ENCODE measurements at regions not wholly inside any gene's neighbourhood (a gene's known extent, or its start where the extent isn't known, plus 50 kb on each side); places are given as distances from the start of the nearest gene placed in this dataset.
"Not testable (repeated sequence)": the region's sequence is repeated elsewhere in the genome, so short reads cannot be mapped to it uniquely, and the experiment has no call there.

- peak; percentile 38 for DNase-seq
These were observed 266.1 kb upstream of the HDAC4 start for GRCh38 chr2:239666855-239667376.

DNA sequence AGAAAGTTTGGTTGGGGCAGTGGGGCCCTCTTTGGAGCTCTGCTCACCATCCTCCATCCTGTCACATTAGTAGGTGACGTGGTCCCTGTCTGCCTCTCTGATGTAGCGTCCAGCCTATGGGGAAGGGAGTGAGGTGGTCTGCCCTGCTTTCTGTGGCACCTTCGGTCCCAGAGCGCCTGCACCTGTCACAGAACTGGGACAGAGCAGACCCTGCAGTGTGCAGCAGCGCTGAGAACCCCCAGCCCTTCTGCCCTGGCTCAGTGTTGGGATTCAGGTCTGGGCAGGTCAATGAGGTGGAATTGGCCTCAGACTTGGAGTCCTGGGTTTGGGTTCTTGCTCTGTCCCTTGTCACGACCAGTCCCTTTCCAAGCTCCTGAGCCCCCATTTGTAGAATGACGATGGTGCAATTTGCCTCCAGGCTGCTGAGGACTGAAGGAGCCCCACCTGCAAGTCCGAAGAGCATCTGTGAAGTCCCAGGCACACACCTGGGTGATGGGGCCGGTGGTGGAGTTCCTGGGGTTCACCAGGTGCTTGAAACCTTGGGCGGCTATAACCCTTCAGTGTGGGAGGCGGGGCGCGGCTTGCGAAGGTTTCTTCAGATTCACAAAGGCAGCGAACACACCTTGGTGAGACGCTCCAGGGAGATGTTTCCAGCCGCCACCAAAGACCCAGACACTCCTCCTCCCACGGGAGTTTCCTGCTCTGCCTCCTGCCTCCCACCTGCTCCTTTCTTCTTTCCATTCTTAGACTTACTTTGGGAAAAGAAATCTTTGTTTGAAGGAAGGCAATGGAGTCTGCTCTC is 265.4 kb upstream of the HDAC4 start:
- no peak for DNase-seq

DNA sequence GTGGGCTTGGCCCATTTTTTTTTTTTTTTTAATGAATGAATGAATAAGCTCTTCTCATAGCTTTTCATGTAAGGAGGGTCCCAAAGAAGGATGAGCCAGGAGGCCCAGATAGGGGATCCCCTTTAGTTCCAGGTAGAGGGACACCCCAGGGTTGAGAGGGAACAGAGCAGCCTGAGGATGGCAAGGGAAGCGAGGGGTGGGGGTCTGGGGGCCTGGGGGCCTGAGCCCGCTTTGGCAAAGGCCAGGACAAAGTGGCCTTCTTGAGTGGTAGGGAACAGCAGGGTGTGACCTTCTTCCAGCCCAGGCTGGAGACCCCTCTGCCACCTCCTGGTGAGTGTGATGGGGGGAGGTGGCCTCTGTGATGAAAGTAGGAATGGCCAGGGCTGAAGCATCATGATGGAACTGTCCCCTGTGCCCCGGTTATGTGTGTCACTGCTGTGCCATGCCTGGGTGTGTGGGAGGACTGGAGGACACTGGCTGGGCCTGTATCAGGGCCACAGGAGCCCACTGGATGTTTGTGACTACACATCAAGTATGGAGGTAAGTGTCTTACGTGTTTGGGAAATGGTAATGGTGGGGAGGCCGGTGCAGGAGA is 263.5 kb upstream of the HDAC4 start:
- no peak for DNase-seq

DNA sequence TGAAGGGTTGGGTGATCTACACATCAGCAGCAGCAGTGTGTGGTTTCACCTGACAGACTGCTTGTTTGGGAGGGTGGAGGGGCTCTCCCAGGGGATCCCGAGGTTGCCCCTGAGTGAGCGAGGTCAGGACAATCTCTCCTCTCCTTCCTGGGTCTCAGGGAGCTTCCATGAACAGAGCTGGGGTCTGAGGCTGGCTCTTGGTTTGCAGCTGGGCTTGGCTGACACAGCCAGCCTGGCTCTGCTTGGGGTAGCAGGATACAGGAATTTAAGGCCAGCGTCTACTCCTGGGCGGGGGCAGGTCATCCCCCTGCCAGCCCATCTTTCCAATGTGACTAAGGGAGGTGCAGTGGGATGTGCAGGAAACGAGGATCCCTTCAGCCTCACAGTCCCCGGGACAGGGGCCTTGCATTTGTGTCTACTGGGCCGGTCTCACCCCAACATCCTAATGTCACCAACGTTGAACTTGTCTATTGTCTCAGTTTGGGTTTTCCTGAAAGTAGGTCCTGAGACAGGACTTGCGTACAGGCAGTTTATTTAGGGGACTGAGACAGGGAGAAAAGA is 262.6 kb upstream of the HDAC4 start:
- DNase-seq, result no peak

GRCh38 chr2:239662413-239663120 is 261.7 kb upstream of the HDAC4 start:
- DNase-seq, result no peak

DNA sequence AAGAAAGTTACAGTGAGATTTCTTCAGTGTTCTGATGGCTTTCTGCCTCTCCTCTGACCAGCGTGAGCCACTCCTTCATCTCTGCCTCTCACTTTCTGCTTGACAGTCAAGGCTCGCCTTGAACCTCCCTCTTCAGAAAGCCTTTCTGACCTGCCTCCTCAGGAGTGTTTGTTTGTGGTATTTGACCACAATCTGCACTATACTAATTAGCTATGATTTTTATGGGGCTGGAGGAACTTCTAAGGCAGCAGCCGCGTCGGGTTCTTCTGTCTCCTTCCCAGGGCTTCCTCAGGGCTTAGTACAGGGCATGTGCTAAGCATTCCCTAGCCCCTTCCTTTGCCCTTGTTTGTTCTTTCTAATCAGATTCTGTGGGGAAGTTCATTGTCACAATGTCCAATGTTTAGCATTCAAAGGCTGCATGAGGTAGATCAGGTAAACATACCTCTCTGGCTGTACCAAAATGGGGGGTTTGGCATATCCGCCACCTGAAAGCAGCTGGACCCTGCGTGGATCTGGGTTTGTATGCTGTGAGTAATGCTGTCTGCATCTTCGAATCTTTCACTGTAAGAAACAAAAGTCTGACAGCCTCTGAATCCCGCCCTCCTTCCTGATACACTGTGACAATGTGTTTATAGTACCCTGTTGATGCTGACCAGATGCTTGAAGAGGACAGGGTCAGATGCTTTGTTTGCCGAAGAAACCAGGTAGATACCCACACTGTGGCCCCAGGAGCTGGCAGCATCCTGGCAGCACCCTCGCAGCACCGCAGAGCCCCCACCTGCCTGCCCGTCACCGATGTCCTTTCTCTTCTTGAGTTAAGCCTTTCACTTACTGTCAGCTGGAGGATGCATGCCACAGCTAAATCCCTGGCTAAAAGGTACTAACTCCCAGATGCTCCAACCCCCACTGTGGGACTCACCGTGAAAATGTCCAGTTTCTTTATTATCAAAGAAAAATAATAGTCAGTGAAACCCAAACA is 260.8 kb upstream of the HDAC4 start:
- no peak for DNase-seq

DNA sequence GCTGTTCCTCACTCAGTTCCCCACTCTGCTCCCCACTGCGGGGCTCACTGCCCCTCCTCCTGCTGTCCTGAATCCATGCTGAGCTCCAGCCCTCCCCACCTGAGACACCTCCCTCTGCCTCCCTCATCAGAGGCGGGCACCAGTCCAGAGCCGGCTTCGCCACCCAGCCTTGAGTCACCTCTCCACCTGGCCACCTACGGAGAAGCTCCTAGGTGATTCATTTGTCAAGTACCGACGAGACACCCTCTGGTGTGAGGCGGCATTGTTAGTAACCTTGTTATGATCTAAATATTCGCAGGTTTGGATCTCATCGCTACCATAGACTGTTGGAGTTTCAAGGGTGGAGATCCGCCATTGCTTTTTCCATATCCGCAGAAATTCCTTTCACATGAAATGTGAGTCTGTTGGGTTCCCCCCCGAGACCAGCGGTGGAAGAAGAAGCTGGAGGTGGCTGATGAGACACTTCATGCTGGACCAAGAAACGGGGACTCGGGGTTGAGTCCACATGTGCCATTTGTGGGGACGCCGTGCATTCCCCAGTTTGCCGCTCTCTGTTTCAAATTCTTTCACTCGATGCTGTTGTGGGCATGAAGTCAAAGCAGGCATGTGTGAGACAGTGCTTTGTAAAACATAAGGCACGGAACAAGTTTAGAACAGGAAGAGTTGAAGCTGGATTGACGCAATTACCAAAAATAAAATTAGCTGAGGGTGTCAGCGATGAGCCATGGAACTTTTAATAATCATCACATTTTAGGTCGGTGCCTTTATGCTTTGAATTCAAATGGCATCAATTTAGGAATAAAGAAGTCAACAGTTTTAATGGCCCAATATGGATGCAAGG is 259.8 kb upstream of the HDAC4 start:
- no peak for DNase-seq

DNA sequence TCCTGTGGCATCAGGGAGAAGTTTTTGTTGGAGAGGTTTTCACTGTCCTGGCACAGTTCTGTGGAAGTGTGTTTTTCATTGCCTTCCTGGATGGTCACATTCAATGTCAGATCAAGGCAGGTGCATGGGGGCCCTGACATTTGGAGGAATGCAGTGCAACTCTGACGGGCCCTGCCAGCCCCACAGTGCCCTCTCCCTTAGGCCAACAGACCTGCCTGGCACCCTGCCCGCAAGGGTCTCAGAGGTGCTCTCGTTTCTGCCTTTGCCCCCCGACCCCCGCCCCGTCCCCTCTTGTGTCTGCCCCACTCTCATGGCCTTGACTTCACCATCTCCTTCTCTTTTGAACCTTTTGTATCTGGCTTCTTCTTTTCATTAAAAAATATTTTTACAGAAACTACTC is 257.2 kb upstream of the HDAC4 start:
- no peak for DNase-seq

- no peak for DNase-seq
These were observed 256.4 kb upstream of the HDAC4 start for GRCh38 chr2:239657236-239657635.

DNA sequence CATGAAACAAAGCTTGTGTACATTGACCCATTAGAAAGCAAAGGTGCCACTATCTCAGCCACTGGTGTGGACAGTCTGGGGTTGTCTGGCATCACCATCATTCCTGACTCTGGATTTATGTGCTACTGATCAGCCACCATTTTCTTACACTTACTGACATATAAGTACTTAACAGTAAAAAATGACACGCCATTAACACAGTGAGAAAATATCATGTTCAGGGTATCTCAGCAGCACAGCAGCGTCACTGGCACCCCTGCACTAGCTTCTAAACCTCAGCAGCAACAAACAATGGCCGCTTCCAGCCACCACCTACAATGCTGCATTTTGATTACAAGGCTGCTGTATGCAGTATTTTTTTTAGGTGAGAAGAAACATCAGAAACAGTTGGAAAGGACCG is 253.4 kb upstream of the HDAC4 start:
- no peak for DNase-seq

DNA sequence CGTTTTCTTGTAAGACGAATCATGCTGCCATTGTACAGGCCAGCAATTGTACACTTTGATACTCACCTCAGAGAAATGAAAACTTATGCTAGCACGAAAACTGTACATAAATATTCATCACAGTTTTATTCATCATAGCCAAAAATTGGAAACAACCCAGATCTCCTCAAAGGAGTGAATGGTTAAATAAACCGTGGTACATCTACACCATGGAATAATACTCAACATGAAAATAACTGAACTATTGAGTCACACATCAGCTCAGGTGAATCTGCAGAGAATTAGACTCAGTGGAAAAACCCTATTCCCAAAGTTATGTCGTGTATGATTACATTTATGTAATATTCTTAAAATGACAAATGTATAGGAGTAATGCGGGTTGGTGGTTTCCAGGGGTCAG is 251.0 kb upstream of the HDAC4 start:
- no peak for DNase-seq

GRCh38 chr2:239650674-239651073 is 249.9 kb upstream of the HDAC4 start:
- DNase-seq, result no peak

GRCh38 chr2:239649309-239649708 is 248.5 kb upstream of the HDAC4 start:
- no peak for DNase-seq

DNA sequence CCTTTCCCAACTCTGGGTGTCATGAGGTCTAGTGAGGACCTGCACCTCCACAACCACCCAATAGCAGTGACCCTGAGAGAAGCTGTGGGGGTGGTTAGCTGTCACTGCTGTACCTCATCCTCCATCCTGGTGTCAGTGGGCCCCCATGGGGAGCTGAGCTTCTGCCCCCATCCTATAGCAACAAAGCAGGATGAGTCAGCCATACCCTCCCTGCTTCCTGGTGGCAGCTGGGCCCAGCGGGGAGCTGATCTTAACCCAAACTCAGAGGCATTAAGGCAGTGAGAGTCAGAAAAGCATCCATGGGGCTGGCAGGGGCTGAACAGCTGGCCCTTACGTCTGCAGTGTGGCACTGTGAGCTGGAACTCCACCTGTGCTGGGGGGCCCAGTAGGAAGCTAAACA is 247.8 kb upstream of the HDAC4 start:
- DNase-seq, result no peak

GRCh38 chr2:239647052-239647819 is 246.4 kb upstream of the HDAC4 start:
- no peak for DNase-seq

GRCh38 chr2:239646184-239646583 is 245.4 kb upstream of the HDAC4 start:
- no peak for DNase-seq

GRCh38 chr2:239644594-239644993 is 243.8 kb upstream of the HDAC4 start:
- not testable (repeated sequence) for DNase-seq

GRCh38 chr2:239644011-239644410 is 243.2 kb upstream of the HDAC4 start:
- peak; percentile 9 for DNase-seq

- DNase-seq, result no peak
These were observed 241.7 kb upstream of the HDAC4 start for GRCh38 chr2:239642406-239643004.

DNA sequence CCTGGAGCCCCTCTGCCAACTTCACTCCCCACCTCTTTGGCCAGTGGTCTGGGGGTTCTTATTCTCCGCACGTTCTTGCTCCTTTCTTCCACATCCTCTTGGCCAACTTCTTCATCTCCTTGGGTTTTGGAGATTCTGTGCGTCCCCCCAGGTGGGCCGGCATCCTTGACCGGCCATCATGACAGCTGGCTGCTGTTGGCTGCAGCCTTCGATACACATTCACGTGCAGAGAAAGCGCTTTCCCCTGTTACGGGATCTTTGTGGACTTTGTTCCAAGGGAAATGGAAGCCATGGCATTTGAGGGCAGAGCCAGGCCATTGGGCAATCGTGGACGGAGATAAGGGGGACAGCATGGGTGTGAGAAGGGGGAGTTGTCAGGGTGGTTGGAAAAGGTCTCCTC is 241.1 kb upstream of the HDAC4 start:
- DNase-seq, result not testable (repeated sequence)
